ENCODE measurements at regions not wholly inside any gene's neighbourhood (a gene's known extent, or its start where the extent isn't known, plus 50 kb on each side); places are given as distances from the start of the nearest gene placed in this dataset.

DNA sequence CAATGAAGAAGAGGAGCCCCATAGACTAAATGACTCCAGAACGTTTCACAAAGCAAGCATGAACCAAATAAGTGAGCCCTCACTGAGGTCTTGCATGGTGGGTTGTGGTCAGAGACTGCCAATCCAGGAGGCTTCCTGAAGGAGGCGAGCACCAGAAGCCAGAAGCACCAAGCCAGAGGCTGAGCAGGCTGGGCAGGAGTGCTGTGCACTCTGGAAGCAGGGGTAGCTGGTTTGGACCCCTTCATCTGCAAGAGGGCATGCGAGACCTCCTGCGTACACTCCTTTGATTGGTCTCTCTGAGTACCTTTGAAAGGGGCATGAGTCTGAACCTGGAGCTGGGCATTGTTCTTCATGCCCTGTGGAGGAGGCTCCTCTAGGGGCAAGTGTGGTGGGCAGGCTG, 192.5 kb downstream of the HAUS1 start:
- H3K4me3 Mint-ChIP-seq = no peak overlapping the region
- peaks cover 0 to 9% (median 8%) of the 10 kb centered on the region in 3 donors for H3K27me3 Mint-ChIP-seq
- ATAC-seq (ENCODE audit: low read depth in 2 of 2) = no peak
- no peak overlapping the region for H3K27ac Mint-ChIP-seq
- H3K36me3 Mint-ChIP-seq = no peaks in the 10 kb centered on the region
- no peaks in the 10 kb centered on the region for H3K4me1 Mint-ChIP-seq
- DNase-seq = no peak
- H3K9me3 Mint-ChIP-seq = no peaks in the 10 kb centered on the region

DNA sequence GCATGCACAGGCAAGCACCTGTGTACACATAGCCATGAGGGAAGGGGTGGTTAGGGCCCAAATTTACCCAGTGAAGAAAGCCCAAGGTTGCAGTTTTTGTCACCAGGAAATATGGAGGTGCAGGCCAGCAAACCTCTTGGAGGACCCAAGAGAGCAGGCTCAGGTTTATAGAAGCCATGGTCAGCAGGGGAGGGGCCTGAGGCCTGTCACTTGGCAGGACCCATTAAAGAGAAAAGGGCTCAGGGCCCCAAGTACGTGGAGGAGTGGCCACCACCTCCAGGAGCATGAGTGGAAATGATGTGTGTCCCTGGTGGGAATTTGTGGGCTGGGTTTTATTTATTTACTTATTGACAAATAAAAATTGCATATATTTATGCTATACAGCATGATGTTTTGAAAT, 192.9 kb downstream of the HAUS1 start:
- H3K9me3 Mint-ChIP-seq = no peaks in the 10 kb centered on the region
- ATAC-seq (ENCODE audit: low read depth in 2 of 2) (no peak), DNase-seq (no peak)
- H3K27ac Mint-ChIP-seq = peak overlapping the region in 1 of 6 donors; percentile 42
- no peaks in the 10 kb centered on the region for H3K4me1 Mint-ChIP-seq
- no peaks in the 10 kb centered on the region for H3K36me3 Mint-ChIP-seq
- H3K27me3 Mint-ChIP-seq = peaks cover 0 to 10% (median 9%) of the 10 kb centered on the region in 3 donors
- no peak overlapping the region for H3K4me3 Mint-ChIP-seq

DNA sequence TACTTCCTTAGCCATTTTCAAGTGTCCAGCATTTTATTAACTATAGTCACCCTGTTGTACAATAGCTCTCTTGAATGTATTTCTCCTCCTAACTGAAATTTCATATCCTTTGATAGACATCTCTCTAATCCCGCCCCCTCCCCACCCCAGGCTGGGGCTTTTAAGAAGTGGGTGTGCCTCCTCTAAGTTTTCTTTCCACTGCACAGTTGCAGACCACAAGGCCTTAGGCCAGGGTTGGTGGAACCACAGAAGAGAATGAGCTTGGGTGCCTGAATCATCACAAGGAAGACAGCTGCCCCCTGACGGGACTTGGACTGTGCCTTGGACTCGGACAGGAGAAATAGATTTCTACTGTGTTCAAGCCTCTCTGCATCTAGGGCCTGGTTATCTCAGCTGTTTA, 193.4 kb downstream of the HAUS1 start:
- no peak for DNase-seq
- Mint-ChIP-seq H3K9me3 (no peaks in the 10 kb centered on the region), H3K36me3 (peaks cover 0 to under 1% of the 10 kb centered on the region in 2 donors), H3K27me3 (peaks cover 5 to 14% (median 13%) of the 10 kb centered on the region in 3 donors), H3K27ac (no peak overlapping the region), H3K4me1 (peaks cover 0 to 3% (median 0%) of the 10 kb centered on the region in 3 donors), H3K4me3 (no peak overlapping the region)
- ATAC-seq (ENCODE audit: low read depth in 2 of 2) = no peak

DNA sequence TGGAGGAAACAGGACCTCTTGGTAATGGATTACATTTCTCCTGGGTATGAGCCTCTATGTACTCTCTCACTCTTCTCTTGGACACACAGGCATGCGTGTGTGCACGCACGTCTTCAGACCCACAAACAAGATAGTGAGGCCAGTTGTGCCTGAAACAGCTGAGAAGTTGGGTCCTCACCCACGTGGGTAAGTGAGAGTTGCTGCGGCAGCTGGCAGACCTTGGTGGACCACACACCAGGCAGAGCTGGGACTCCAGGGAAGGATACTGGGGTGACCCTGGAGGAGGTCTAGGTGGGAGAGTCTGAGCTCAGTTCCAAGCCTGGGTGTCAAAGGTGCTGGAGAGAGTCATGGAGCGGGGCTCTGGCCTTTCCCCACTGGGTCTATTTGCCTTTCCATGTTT, 194.3 kb downstream of the HAUS1 start:
- Mint-ChIP-seq H3K9me3 (peaks cover 0 to 7% (median 0%) of the 10 kb centered on the region in 7 donors), H3K27me3 (peaks cover 14 to 23% (median 18%) of the 10 kb centered on the region in 3 donors), H3K27ac (peak overlapping the region in 2 of 6 donors; percentile 37 to 65), H3K4me3 (no peak overlapping the region), H3K36me3 (peaks cover 0 to 10% of the 10 kb centered on the region in 2 donors), H3K4me1 (peaks cover 0 to 6% (median 0%) of the 10 kb centered on the region in 3 donors)
- DNase-seq (no peak), ATAC-seq (ENCODE audit: low read depth in 2 of 2) (no peak)

DNA sequence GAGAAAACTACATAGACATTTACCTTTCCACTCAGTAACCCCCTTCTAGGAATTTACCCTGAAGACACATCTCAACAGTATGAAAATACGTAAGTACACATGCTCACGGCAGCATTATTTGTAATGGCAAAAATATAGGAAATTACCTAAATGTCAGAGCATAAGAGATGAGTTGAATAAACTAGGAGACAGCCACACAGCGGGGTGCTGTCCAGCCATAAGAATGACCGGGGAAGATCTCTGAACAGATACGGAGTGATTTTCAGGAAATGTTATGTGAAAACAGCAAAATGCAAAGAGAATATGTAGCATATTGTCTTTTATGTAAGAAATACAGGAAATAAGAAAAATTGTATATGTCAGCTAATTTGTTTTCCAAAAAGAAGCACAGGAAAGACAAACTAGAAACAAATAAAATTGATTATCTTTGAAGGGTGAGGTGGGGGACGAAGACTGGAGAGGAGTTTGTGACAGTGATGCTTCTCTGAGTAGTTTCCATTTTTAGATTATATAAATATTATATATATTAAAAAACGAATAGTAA, 195.4 kb downstream of the HAUS1 start:
- no peak overlapping the region for H3K4me3 Mint-ChIP-seq
- H3K27me3 Mint-ChIP-seq = peaks cover 18 to 32% (median 19%) of the 10 kb centered on the region in 3 donors
- ATAC-seq (ENCODE audit: low read depth in 2 of 2) = no peak
- DNase-seq = no peak
- H3K4me1 Mint-ChIP-seq = peaks cover 0 to 6% (median 0%) of the 10 kb centered on the region in 3 donors
- peaks cover 0 to 11% of the 10 kb centered on the region in 2 donors for H3K36me3 Mint-ChIP-seq
- H3K27ac Mint-ChIP-seq = peak overlapping the region in 1 of 6 donors; percentile 37
- peaks cover 0 to 8% (median under 1%) of the 10 kb centered on the region in 7 donors for H3K9me3 Mint-ChIP-seq

DNA sequence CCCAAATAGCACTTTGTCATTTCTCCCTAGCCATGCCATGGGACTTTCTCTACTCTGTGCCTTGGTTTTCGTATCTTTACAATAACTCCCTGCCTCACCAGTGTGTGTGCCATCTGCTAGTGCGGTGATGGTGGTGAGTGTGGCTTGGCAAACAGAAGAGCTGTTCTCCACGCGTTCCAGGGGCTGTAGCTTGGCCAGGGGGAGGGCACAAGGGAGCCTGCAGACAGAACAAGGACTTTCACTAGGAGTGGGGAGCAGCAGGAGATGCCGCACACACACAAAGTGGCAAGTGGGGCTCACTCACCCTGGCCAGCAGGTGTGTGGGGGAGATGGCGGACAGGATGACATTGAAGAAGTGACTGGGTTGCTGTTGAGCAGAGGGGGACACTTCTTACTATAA, 196.9 kb downstream of the HAUS1 start:
- DNase-seq (no peak), ATAC-seq (ENCODE audit: low read depth in 2 of 2) (no peak)
- peaks cover 0 to 10% (median 3%) of the 10 kb centered on the region in 7 donors for H3K9me3 Mint-ChIP-seq
- H3K4me1 Mint-ChIP-seq = peaks cover 0 to 6% (median 0%) of the 10 kb centered on the region in 3 donors
- no peak overlapping the region for H3K27ac Mint-ChIP-seq
- peaks cover 0 to 11% of the 10 kb centered on the region in 2 donors for H3K36me3 Mint-ChIP-seq
- H3K27me3 Mint-ChIP-seq = peaks cover 19 to 34% (median 22%) of the 10 kb centered on the region in 3 donors
- peak overlapping the region in 1 of 8 donors; percentile 30 for H3K4me3 Mint-ChIP-seq

DNA sequence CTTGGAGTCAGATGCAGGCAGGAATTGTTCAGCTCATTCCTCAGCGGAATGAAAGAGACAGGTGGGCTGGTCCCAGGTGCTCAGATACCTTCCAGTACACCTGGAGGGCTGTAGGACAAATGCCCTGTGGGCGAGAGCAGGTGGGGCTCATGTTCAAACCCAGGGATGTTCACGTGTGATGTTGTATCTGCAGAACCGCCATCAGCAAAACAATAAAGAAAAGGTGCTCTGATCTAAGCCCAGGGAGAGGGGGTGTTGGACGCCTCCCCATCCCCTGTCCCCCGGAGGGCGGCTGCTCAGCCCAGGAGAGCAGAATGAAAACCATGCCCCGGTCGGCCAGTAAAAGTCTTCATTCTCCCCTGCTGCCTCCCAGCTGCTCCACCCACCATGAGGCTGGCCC, 197.4 kb downstream of the HAUS1 start:
- Mint-ChIP-seq H3K4me1 (peaks cover 0 to 6% (median 0%) of the 10 kb centered on the region in 3 donors), H3K4me3 (no peak overlapping the region), H3K27me3 (peaks cover 19 to 38% (median 22%) of the 10 kb centered on the region in 3 donors), H3K27ac (no peak overlapping the region), H3K9me3 (peaks cover 0 to 15% (median 6%) of the 10 kb centered on the region in 7 donors), H3K36me3 (peaks cover 0 to 11% of the 10 kb centered on the region in 2 donors)
- DNase-seq = no peak
- no peak for ATAC-seq (ENCODE audit: low read depth in 2 of 2)

DNA sequence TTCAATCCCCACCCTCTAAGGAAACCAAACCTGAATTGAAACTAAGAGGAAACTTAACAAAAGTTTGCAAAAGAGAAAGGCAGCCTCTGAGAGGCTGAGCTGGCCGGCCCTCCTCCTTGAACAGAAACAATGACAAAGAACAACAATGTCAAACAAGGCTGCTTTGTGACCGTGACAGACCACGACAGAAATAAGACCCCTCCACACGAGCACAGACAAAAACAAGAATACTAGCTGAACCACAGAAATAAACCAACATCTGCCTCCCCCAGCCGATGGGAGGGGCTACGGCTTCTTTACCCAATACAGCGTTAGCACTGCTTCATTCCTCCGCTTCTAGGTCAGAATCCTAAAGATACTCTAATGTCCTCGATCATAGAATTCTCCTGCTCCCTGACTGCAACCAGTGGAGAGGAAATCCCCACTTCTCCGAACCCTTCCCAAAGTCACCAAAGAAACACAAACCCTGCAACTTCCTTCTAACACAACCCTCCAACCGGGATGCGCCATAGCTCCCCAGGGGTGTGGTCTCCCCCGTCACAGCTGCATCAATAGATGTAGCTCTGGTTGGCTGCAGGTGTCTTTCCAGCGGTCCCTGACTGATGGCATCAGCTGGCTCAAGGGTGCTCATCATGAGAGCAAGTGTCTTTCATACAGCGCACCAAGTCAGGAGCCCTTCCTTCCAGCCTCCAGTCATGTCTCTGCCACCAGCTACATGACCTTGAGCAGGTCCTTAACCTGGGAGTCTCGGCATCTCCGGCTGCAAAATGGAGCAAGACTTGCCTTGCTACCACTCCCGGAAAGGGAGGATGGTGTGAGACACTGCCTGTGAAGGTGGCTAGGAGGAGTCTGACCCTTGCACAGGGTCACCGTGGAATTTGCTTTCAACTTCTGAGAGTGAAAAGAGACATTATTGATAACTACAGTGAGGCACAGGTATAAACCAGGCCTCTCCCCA, 198.6 kb downstream of the HAUS1 start:
- Mint-ChIP-seq H3K27me3 (peaks cover 22 to 40% (median 26%) of the 10 kb centered on the region in 3 donors), H3K4me3 (peak overlapping the region in 2 of 8 donors; percentile 29 to 45), H3K4me1 (peaks cover 0 to 6% (median 0%) of the 10 kb centered on the region in 3 donors), H3K9me3 (peaks cover 6 to 27% (median 9%) of the 10 kb centered on the region in 7 donors), H3K27ac (peak overlapping the region in 2 of 6 donors; percentile 17 to 49), H3K36me3 (peaks cover 0 to 20% of the 10 kb centered on the region in 2 donors)
- DNase-seq = no peak
- no peak for ATAC-seq (ENCODE audit: low read depth in 2 of 2)

DNA sequence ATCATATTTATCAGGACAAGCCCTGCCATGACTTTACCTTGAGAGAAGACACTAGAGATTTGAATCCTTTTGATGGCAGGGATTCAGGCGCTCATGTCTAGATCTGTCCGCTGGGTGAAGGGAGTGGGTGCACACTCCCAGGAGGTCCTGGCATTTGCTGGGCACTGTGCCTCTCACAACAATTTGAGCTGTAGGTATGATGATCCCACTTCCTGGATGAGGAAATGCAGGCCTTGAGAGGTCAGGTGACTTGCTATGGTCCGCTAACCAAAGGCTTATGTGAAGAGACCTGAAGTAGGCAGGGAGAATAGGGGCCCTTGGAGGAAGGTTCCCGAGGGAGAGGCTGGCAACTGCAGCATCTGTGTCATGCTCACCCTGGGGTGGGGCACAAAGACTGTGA, 206.1 kb downstream of the HAUS1 start:
- ATAC-seq (ENCODE audit: low read depth in 2 of 2) (no peak), DNase-seq (no peak)
- peaks cover 5 to 22% (median 6%) of the 10 kb centered on the region in 7 donors for H3K9me3 Mint-ChIP-seq
- H3K4me3 Mint-ChIP-seq = no peak overlapping the region
- H3K4me1 Mint-ChIP-seq = peaks cover 0 to 4% (median 0%) of the 10 kb centered on the region in 3 donors
- H3K36me3 Mint-ChIP-seq = peaks cover 0 to 9% of the 10 kb centered on the region in 2 donors
- peaks cover 0 to 12% (median 8%) of the 10 kb centered on the region in 3 donors for H3K27me3 Mint-ChIP-seq
- H3K27ac Mint-ChIP-seq = no peak overlapping the region

DNA sequence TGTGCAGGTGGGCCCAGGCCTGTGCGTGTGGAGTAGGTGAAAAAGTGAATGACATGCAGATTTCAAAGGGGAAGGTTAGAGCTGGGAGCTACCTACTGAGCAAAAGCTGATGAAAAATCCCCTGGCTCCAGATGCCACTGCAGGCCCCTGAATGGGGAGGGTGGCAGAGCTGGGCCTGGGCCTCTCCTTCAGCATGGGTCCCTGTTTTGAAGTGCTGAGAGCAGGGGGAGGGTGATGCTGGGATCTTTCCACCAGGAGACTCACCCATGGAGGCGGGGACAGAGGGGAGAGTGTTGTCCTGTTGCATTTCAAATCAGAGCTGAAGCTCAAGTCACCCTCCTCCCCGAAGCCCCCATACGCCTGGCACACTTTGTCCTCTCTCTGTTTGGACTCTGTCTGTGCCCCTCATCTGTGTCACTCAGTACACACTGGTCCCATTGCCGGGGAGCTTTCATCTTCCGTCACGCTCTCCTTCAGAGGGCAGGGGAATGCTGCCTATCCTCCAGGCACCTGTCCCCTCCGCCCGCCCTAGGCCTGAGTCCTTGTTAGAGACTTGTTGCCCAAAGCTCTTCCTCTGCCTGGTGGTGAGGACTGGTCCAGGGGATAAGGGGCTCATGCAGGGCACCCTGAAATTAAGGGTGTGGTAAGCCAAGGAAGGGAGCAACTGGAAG, 206.6 kb downstream of the HAUS1 start:
- peaks cover 5 to 20% (median 6%) of the 10 kb centered on the region in 7 donors for H3K9me3 Mint-ChIP-seq
- peaks cover 0 to 4% (median 0%) of the 10 kb centered on the region in 3 donors for H3K4me1 Mint-ChIP-seq
- peaks cover 0 to 9% of the 10 kb centered on the region in 2 donors for H3K36me3 Mint-ChIP-seq
- ATAC-seq (ENCODE audit: low read depth in 2 of 2) (no peak), DNase-seq (no peak)
- peak overlapping the region in 1 of 6 donors; percentile 32 for H3K27ac Mint-ChIP-seq
- H3K4me3 Mint-ChIP-seq = no peak overlapping the region
- H3K27me3 Mint-ChIP-seq = peaks cover 0 to 12% (median 8%) of the 10 kb centered on the region in 3 donors

DNA sequence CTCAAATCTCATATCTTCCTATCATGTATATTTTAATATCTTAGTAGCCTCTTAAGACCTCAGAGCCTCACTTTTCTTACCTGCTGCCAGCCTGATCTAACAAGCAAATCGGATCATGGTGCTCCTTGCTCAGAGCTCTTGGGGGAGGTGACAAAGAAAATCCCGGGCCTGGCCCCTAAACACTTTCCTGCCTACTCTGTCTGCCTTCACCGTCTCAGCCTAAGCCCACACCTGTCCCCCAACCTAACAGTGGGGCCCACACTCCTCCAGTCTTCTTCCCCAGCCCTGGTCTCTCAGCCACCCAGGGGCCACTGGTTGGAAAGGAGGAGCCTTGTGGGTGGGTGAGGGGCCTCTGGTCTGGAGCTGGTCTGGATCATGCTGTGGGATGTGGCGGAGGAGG, 207.3 kb downstream of the HAUS1 start:
- Mint-ChIP-seq H3K36me3 (peaks cover 0 to 9% of the 10 kb centered on the region in 2 donors), H3K9me3 (peaks cover 2 to 13% (median 6%) of the 10 kb centered on the region in 7 donors), H3K27me3 (peaks cover 2 to 12% (median 4%) of the 10 kb centered on the region in 3 donors), H3K4me1 (peaks cover 0 to 4% (median 0%) of the 10 kb centered on the region in 3 donors), H3K4me3 (no peak overlapping the region), H3K27ac (peak overlapping the region in 1 of 6 donors; percentile 55)
- DNase-seq = no peak
- no peak for ATAC-seq (ENCODE audit: low read depth in 2 of 2)

DNA sequence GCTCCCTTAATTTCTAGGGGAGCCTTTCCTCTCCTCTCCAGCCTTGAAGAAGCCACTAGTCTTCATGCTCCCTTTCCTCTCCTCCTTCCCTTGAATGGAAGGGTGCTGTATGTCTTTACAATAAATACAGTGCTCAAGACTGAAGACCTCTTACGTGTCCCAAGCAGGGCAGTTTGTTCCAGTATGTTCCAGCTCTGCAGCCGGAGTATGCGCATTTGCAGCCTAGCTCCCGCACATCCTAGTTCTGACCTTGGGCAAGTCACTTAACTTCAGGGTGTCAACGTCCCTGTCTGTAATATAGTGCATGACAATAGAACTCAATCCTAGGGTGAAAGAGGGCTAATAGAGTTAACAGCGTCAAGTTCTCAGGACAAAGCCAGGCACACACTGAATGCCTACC, 208.0 kb downstream of the HAUS1 start:
- peaks cover 0 to 6% of the 10 kb centered on the region in 2 donors for H3K36me3 Mint-ChIP-seq

DNA sequence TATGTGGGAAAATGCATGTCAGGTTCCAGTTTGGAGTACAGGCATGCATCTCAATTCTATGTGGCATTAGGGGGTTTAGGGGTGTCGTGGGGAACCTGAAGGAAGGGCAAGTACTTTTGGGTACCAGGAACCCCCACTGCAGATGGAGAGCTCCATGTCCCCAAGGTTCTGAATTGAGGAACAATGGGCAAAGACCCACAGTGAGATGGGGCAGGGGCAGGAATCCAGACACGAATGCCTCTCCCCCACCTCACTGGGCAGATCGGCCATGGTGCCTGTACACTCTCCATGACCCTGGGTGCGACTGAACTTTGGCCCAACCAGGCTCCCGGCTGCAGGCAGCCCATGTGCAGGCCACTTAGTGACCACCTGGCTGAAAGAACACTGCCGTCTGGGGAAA, 209.3 kb downstream of the HAUS1 start:
- Mint-ChIP-seq H3K27ac (no peak overlapping the region), H3K4me1 (peaks cover 0 to 4% (median 0%) of the 10 kb centered on the region in 3 donors), H3K27me3 (peaks cover 0 to 4% (median 2%) of the 10 kb centered on the region in 3 donors), H3K36me3 (no peaks in the 10 kb centered on the region), H3K9me3 (no peaks in the 10 kb centered on the region), H3K4me3 (peak overlapping the region in 1 of 8 donors; percentile 7)
- no peak for DNase-seq
- ATAC-seq (ENCODE audit: low read depth in 2 of 2) = no peak

More for the DNA sequence above, 208.0 kb downstream of the HAUS1 start:
- H3K4me3 Mint-ChIP-seq = no peak overlapping the region
- no peak for DNase-seq
- H3K9me3 Mint-ChIP-seq = peaks cover 2 to 5% (median 5%) of the 10 kb centered on the region in 7 donors
- peaks cover 0 to 4% (median 0%) of the 10 kb centered on the region in 3 donors for H3K4me1 Mint-ChIP-seq
- peaks cover 0 to 11% (median 4%) of the 10 kb centered on the region in 3 donors for H3K27me3 Mint-ChIP-seq
- no peak for ATAC-seq (ENCODE audit: low read depth in 2 of 2)
- no peak overlapping the region for H3K27ac Mint-ChIP-seq

Data from naive B cell (primary cell).